GM12892 (cell line): ENCODE measurements at regions not wholly inside any gene's neighbourhood (a gene's known extent, or its start where the extent isn't known, plus 50 kb on each side); places are given as distances from the start of the nearest gene placed in this dataset.

ENCODE experiments used
- POLR2A ChIP-seq: IDR thresholded peaks from 2 replicates; pipeline ENCODE4 v1.6.1; 2011; ENCODE audit warnings: low read depth, low read length, control low read depth
- POLR2AphosphoS5 ChIP-seq: IDR thresholded peaks from 2 replicates; pipeline ENCODE4 v1.6.1; 2011; ENCODE audit warnings: low read depth, low read length, control low read depth
- TAF1 ChIP-seq: IDR thresholded peaks from 2 replicates; pipeline ENCODE4 v1.6.1; 2011; ENCODE audit warnings: low read depth, mild to moderate bottlenecking, control low read depth, low read length, borderline replicate concordance

- TF ChIP-seq POLR2A: no peak
- no peak for TF ChIP-seq POLR2AphosphoS5
- no peak for TF ChIP-seq TAF1
These were observed 102.9 kb downstream of the EMP1 start for GRCh38 chr12:13299457-13299856.
